ENCODE measurements at regions not wholly inside any gene's neighbourhood (a gene's known extent, or its start where the extent isn't known, plus 50 kb on each side); places are given as distances from the start of the nearest gene placed in this dataset.

GRCh38 chr5:2187687-2188086, 305.0 kb upstream of the IRX4 start:
- Histone ChIP-seq H3K27ac (ENCODE audit: low read depth, low read length) (no peak overlapping the region), H3K9ac (ENCODE audit: low read length) (no peak overlapping the region), H3K4me1 (ENCODE audit: control insufficient read depth, insufficient read depth, low read length) (no peaks in the 10 kb centered on the region; the same call in 1 of the 2 replicates), H3K36me3 (ENCODE audit: control insufficient read depth, insufficient read depth, low read length) (no peaks in the 10 kb centered on the region), H3K4me3 (ENCODE audit: low read depth, low read length) (no peak overlapping the region), H3K9me3 (ENCODE audit: control insufficient read depth, insufficient read depth, low read depth, low read length) (no peaks in the 10 kb centered on the region), H3K27me3 (ENCODE audit: control insufficient read depth, insufficient read depth, low read length) (no peaks in the 10 kb centered on the region; the same call in 1 of the 2 replicates)

- Histone ChIP-seq H3K4me1 (ENCODE audit: control insufficient read depth, insufficient read depth, low read length) (no peaks in the 10 kb centered on the region; the same call in 1 of the 2 replicates), H3K27me3 (ENCODE audit: control insufficient read depth, insufficient read depth, low read length) (no peaks in the 10 kb centered on the region; the same call in 1 of the 2 replicates), H3K27ac (ENCODE audit: low read depth, low read length) (no peak overlapping the region), H3K36me3 (ENCODE audit: control insufficient read depth, insufficient read depth, low read length) (no peaks in the 10 kb centered on the region), H3K4me3 (ENCODE audit: low read depth, low read length) (no peak overlapping the region), H3K9me3 (ENCODE audit: control insufficient read depth, insufficient read depth, low read depth, low read length) (no peaks in the 10 kb centered on the region), H3K9ac (ENCODE audit: low read length) (no peak overlapping the region)
These were observed 304.4 kb upstream of the IRX4 start for GRCh38 chr5:2187156-2187555.

GRCh38 chr5:2186472-2187015, 303.8 kb upstream of the IRX4 start:
- no peaks in the 10 kb centered on the region for H3K36me3 ChIP-seq (ENCODE audit: control insufficient read depth, insufficient read depth, low read length)
- no peaks in the 10 kb centered on the region; the same call in 1 of the 2 replicates for H3K4me1 ChIP-seq (ENCODE audit: control insufficient read depth, insufficient read depth, low read length)
- no peaks in the 10 kb centered on the region for H3K9me3 ChIP-seq (ENCODE audit: control insufficient read depth, insufficient read depth, low read depth, low read length)
- no peaks in the 10 kb centered on the region; the same call in 1 of the 2 replicates for H3K27me3 ChIP-seq (ENCODE audit: control insufficient read depth, insufficient read depth, low read length)
- no peak overlapping the region for H3K9ac ChIP-seq (ENCODE audit: low read length)
- H3K27ac ChIP-seq (ENCODE audit: low read depth, low read length) = no peak overlapping the region
- H3K4me3 ChIP-seq (ENCODE audit: low read depth, low read length) = no peak overlapping the region

GRCh38 chr5:2185646-2186471, 303.1 kb upstream of the IRX4 start:
- Histone ChIP-seq H3K4me1 (ENCODE audit: control insufficient read depth, insufficient read depth, low read length) (no peaks in the 10 kb centered on the region; the same call in 1 of the 2 replicates), H3K9me3 (ENCODE audit: control insufficient read depth, insufficient read depth, low read depth, low read length) (no peaks in the 10 kb centered on the region), H3K27ac (ENCODE audit: low read depth, low read length) (no peak overlapping the region), H3K27me3 (ENCODE audit: control insufficient read depth, insufficient read depth, low read length) (no peaks in the 10 kb centered on the region; the same call in 1 of the 2 replicates), H3K36me3 (ENCODE audit: control insufficient read depth, insufficient read depth, low read length) (no peaks in the 10 kb centered on the region), H3K4me3 (ENCODE audit: low read depth, low read length) (no peak overlapping the region), H3K9ac (ENCODE audit: low read length) (no peak overlapping the region)

GRCh38 chr5:2184563-2185540, 302.1 kb upstream of the IRX4 start:
- Histone ChIP-seq H3K4me1 (ENCODE audit: control insufficient read depth, insufficient read depth, low read length) (no peaks in the 10 kb centered on the region; the same call in 1 of the 2 replicates), H3K9me3 (ENCODE audit: control insufficient read depth, insufficient read depth, low read depth, low read length) (no peaks in the 10 kb centered on the region), H3K4me3 (ENCODE audit: low read depth, low read length) (no peak overlapping the region), H3K27me3 (ENCODE audit: control insufficient read depth, insufficient read depth, low read length) (no peaks in the 10 kb centered on the region; the same call in 1 of the 2 replicates), H3K36me3 (ENCODE audit: control insufficient read depth, insufficient read depth, low read length) (no peaks in the 10 kb centered on the region), H3K27ac (ENCODE audit: low read depth, low read length) (no peak overlapping the region), H3K9ac (ENCODE audit: low read length) (no peak overlapping the region)

GRCh38 chr5:2184026-2184366, 301.3 kb upstream of the IRX4 start:
- Histone ChIP-seq H3K4me3 (ENCODE audit: low read depth, low read length) (no peak overlapping the region), H3K9ac (ENCODE audit: low read length) (no peak overlapping the region), H3K9me3 (ENCODE audit: control insufficient read depth, insufficient read depth, low read depth, low read length) (no peaks in the 10 kb centered on the region), H3K27ac (ENCODE audit: low read depth, low read length) (no peak overlapping the region), H3K4me1 (ENCODE audit: control insufficient read depth, insufficient read depth, low read length) (no peaks in the 10 kb centered on the region; the same call in 1 of the 2 replicates), H3K36me3 (ENCODE audit: control insufficient read depth, insufficient read depth, low read length) (no peaks in the 10 kb centered on the region), H3K27me3 (ENCODE audit: control insufficient read depth, insufficient read depth, low read length) (no peaks in the 10 kb centered on the region; the same call in 1 of the 2 replicates)

- Histone ChIP-seq H3K9me3 (ENCODE audit: control insufficient read depth, insufficient read depth, low read depth, low read length) (no peaks in the 10 kb centered on the region), H3K27ac (ENCODE audit: low read depth, low read length) (no peak overlapping the region), H3K4me1 (ENCODE audit: control insufficient read depth, insufficient read depth, low read length) (no peaks in the 10 kb centered on the region; the same call in 1 of the 2 replicates), H3K4me3 (ENCODE audit: low read depth, low read length) (no peak overlapping the region), H3K9ac (ENCODE audit: low read length) (no peak overlapping the region), H3K36me3 (ENCODE audit: control insufficient read depth, insufficient read depth, low read length) (no peaks in the 10 kb centered on the region), H3K27me3 (ENCODE audit: control insufficient read depth, insufficient read depth, low read length) (no peaks in the 10 kb centered on the region)
These were observed 300.7 kb upstream of the IRX4 start for GRCh38 chr5:2183154-2184025.

- no peaks in the 10 kb centered on the region; the same call in 1 of the 2 replicates for H3K4me1 ChIP-seq (ENCODE audit: control insufficient read depth, insufficient read depth, low read length)
- no peak overlapping the region for H3K9ac ChIP-seq (ENCODE audit: low read length)
- no peak overlapping the region for H3K4me3 ChIP-seq (ENCODE audit: low read depth, low read length)
- H3K9me3 ChIP-seq (ENCODE audit: control insufficient read depth, insufficient read depth, low read depth, low read length) = no peaks in the 10 kb centered on the region
- no peak overlapping the region for H3K27ac ChIP-seq (ENCODE audit: low read depth, low read length)
- no peaks in the 10 kb centered on the region for H3K36me3 ChIP-seq (ENCODE audit: control insufficient read depth, insufficient read depth, low read length)
- H3K27me3 ChIP-seq (ENCODE audit: control insufficient read depth, insufficient read depth, low read length) = no peaks in the 10 kb centered on the region
These were observed 299.3 kb upstream of the IRX4 start for GRCh38 chr5:2182020-2182419.

- Histone ChIP-seq H3K9me3 (ENCODE audit: control insufficient read depth, insufficient read depth, low read depth, low read length) (no peaks in the 10 kb centered on the region), H3K4me1 (ENCODE audit: control insufficient read depth, insufficient read depth, low read length) (no peaks in the 10 kb centered on the region; the same call in 1 of the 2 replicates), H3K9ac (ENCODE audit: low read length) (no peak overlapping the region), H3K36me3 (ENCODE audit: control insufficient read depth, insufficient read depth, low read length) (no peaks in the 10 kb centered on the region), H3K27ac (ENCODE audit: low read depth, low read length) (no peak overlapping the region), H3K4me3 (ENCODE audit: low read depth, low read length) (no peak overlapping the region), H3K27me3 (ENCODE audit: control insufficient read depth, insufficient read depth, low read length) (no peaks in the 10 kb centered on the region)
These were observed 298.8 kb upstream of the IRX4 start for GRCh38 chr5:2181557-2181956.

GRCh38 chr5:2181149-2181548, 298.4 kb upstream of the IRX4 start:
- H3K4me3 ChIP-seq (ENCODE audit: low read depth, low read length) = no peak overlapping the region
- no peaks in the 10 kb centered on the region for H3K9me3 ChIP-seq (ENCODE audit: control insufficient read depth, insufficient read depth, low read depth, low read length)
- no peaks in the 10 kb centered on the region; the same call in 1 of the 2 replicates for H3K4me1 ChIP-seq (ENCODE audit: control insufficient read depth, insufficient read depth, low read length)
- H3K36me3 ChIP-seq (ENCODE audit: control insufficient read depth, insufficient read depth, low read length) = no peaks in the 10 kb centered on the region
- no peak overlapping the region for H3K27ac ChIP-seq (ENCODE audit: low read depth, low read length)
- no peak overlapping the region for H3K9ac ChIP-seq (ENCODE audit: low read length)
- H3K27me3 ChIP-seq (ENCODE audit: control insufficient read depth, insufficient read depth, low read length) = no peaks in the 10 kb centered on the region

All from HUES6 (cell line).